Mesendoderm (in vitro differentiated cells): ENCODE measurements at regions not wholly inside any gene's neighbourhood (a gene's known extent, or its start where the extent isn't known, plus 50 kb on each side); places are given as distances from the start of the nearest gene placed in this dataset.
"Not testable (repeated sequence)": the region's sequence is repeated elsewhere in the genome, so short reads cannot be mapped to it uniquely, and the experiment has no call there.

Experiments used
- DNase-seq: peaks from one replicate; pipeline ENCODE4 v3.0.0; 2013
- H2AK5ac ChIP-seq: 2 replicates; pipeline ENCODE4 v1.6.1; 2013; ENCODE audit warnings: low read length, inconsistent platforms
- H2BK120ac ChIP-seq: 2 replicates; pipeline ENCODE4 v1.6.1; 2013; ENCODE audit warnings: low read depth, mild to moderate bottlenecking, low read length, moderate library complexity, mixed read lengths
- H2BK15ac ChIP-seq: replicated peaks from 2 replicates; pipeline ENCODE4 v1.6.1; 2013; ENCODE audit warnings: low read depth, mild to moderate bottlenecking, moderate library complexity
- H2BK5ac ChIP-seq: 2 replicates; pipeline ENCODE4 v1.6.1; 2013; ENCODE audit warnings: low read length, inconsistent platforms
- H3K18ac ChIP-seq: 2 replicates; pipeline ENCODE4 v1.6.1; 2013; ENCODE audit warnings: mild to moderate bottlenecking, low read length, mixed read lengths
- H3K23ac ChIP-seq: one replicate; pipeline ENCODE4 v1.6.1; 2013; ENCODE audit warnings: low read length
- H3K27ac ChIP-seq: 2 replicates; pipeline ENCODE4 v1.5.1; 2013; ENCODE audit warnings: low read depth, mild to moderate bottlenecking, inconsistent platforms, low read length, moderate library complexity
- H3K27me3 ChIP-seq: 2 replicates; pipeline ENCODE4 v1.6.1; 2013; ENCODE audit warnings: low read length, control low read depth, mild to moderate bottlenecking, inconsistent platforms; ENCODE audit not compliant: insufficient read depth, poor library complexity
- H3K36me3 ChIP-seq: 2 replicates; pipeline ENCODE4 v1.6.1; 2013; ENCODE audit warnings: low read length, inconsistent platforms; ENCODE audit not compliant: control insufficient read depth, insufficient read depth
- H3K4ac ChIP-seq: one replicate; pipeline ENCODE4 v1.6.1; 2013; ENCODE audit warnings: low read depth, mild to moderate bottlenecking, low read length, moderate library complexity
- H3K4me1 ChIP-seq: 2 replicates; pipeline ENCODE4 v1.6.1; 2013; ENCODE audit warnings: low read depth, low read length, inconsistent platforms; ENCODE audit not compliant: control insufficient read depth
- H3K4me2 ChIP-seq: 2 replicates; pipeline ENCODE4 v1.6.1; 2013; ENCODE audit warnings: low read length
- H3K4me3 ChIP-seq: 2 replicates; pipeline ENCODE4 v1.5.1; 2013; ENCODE audit warnings: mild to moderate bottlenecking, low read length
- H3K56ac ChIP-seq: one replicate; pipeline ENCODE4 v1.6.1; 2013; ENCODE audit warnings: low read length
- H3K79me1 ChIP-seq: 2 replicates; pipeline ENCODE4 v1.6.1; 2013; ENCODE audit warnings: low read length, inconsistent platforms
- H3K79me2 ChIP-seq: 2 replicates; pipeline ENCODE4 v1.6.1; 2013; ENCODE audit warnings: mild to moderate bottlenecking, low read length; ENCODE audit not compliant: control insufficient read depth, insufficient read depth
- H3K9ac ChIP-seq: 2 replicates; pipeline ENCODE4 v1.6.1; 2013; ENCODE audit warnings: low read length, inconsistent platforms
- H4K5ac ChIP-seq: one replicate; pipeline ENCODE4 v1.6.1; 2013; ENCODE audit warnings: low read length
- H4K8ac ChIP-seq: one replicate; pipeline ENCODE4 v1.6.1; 2013; ENCODE audit warnings: low read depth, mild to moderate bottlenecking, control low read depth, low read length, moderate library complexity
- WGBS: extraction: QIAGEN DNeasy Blood & Tissue Kit; methylation state at CpG from one replicate; pipeline ENCODE4 v1.1.7; 2013; ENCODE audit warnings: low lambda C conversion rate, missing lambda C conversion rate; ENCODE audit not compliant: insufficient coverage; ENCODE audit errors: extremely low coverage; 5-methylcytosine and 5-hydroxymethylcytosine counted together

- Histone ChIP-seq H4K5ac (no peak overlapping the region), H2BK5ac (no peak overlapping the region), H3K4me2 (no peak overlapping the region), H3K4me3 (no peak overlapping the region), H3K36me3 (no peaks in the 10 kb centered on the region), H3K9ac (no peak overlapping the region), H3K79me1 (no peaks in the 10 kb centered on the region), H2BK15ac (no peak overlapping the region), H3K23ac (no peak overlapping the region), H3K56ac (no peak overlapping the region), H2AK5ac (no peak overlapping the region), H3K4me1 (no peaks in the 10 kb centered on the region), H3K4ac (no peak overlapping the region), H2BK120ac (no peak overlapping the region), H3K27me3 (no peaks in the 10 kb centered on the region), H3K18ac (no peak overlapping the region), H4K8ac (no peak overlapping the region), H3K27ac (no peak overlapping the region), H3K79me2 (no peaks in the 10 kb centered on the region)
- DNase-seq: no peak
- WGBS: no CpG with 5 or more reads among the region's 2 CpGs
These were observed 98.4 kb upstream of the LYPLAL1 start for GRCh38 chr1:219075121-219075879.

- Histone ChIP-seq H4K8ac (no peak overlapping the region), H4K5ac (no peak overlapping the region), H2BK120ac (no peak overlapping the region), H3K9ac (no peak overlapping the region), H3K18ac (no peak overlapping the region), H3K79me1 (no peaks in the 10 kb centered on the region), H3K36me3 (no peaks in the 10 kb centered on the region), H3K4me1 (no peaks in the 10 kb centered on the region), H2BK15ac (no peak overlapping the region), H3K23ac (no peak overlapping the region), H3K4me2 (no peak overlapping the region), H3K56ac (no peak overlapping the region), H2AK5ac (no peak overlapping the region), H3K27ac (no peak overlapping the region), H3K79me2 (no peaks in the 10 kb centered on the region), H3K4me3 (no peak overlapping the region), H3K4ac (no peak overlapping the region), H2BK5ac (no peak overlapping the region), H3K27me3 (no peaks in the 10 kb centered on the region)
- DNase-seq: no peak
- WGBS: no CpG with 5 or more reads among the region's 1 CpG
These were observed 97.2 kb upstream of the LYPLAL1 start for GRCh38 chr1:219076326-219076937.

GRCh38 chr1:219077767-219078166 is 95.9 kb upstream of the LYPLAL1 start:
- H3K9ac ChIP-seq, H3K79me2 ChIP-seq, H3K79me1 ChIP-seq, H4K8ac ChIP-seq, H3K4me1 ChIP-seq, H3K23ac ChIP-seq, H3K4me2 ChIP-seq, H2BK5ac ChIP-seq, H3K27ac ChIP-seq, H3K56ac ChIP-seq, H3K36me3 ChIP-seq, H3K27me3 ChIP-seq, H2BK120ac ChIP-seq, H2BK15ac ChIP-seq, H4K5ac ChIP-seq, H2AK5ac ChIP-seq, H3K18ac ChIP-seq, DNase-seq, H3K4me3 ChIP-seq, H3K4ac ChIP-seq: not testable (repeated sequence)
- no CpG with 5 or more reads among the region's 3 CpGs for WGBS

- Histone ChIP-seq H3K79me2 (no peaks in the 10 kb centered on the region), H3K4me3 (no peak overlapping the region), H3K23ac (no peak overlapping the region), H2BK120ac (no peak overlapping the region), H3K4me1 (no peaks in the 10 kb centered on the region), H3K4ac (no peak overlapping the region), H4K8ac (no peak overlapping the region), H3K9ac (no peak overlapping the region), H3K4me2 (no peak overlapping the region), H3K18ac (no peak overlapping the region), H2BK5ac (no peak overlapping the region), H3K56ac (no peak overlapping the region), H3K36me3 (no peaks in the 10 kb centered on the region), H2AK5ac (no peak overlapping the region), H3K79me1 (no peaks in the 10 kb centered on the region), H2BK15ac (no peak overlapping the region), H3K27ac (no peak overlapping the region), H3K27me3 (no peaks in the 10 kb centered on the region), H4K5ac (no peak overlapping the region)
- WGBS: no CpG with 5 or more reads among the region's 7 CpGs
- no peak for DNase-seq
These were observed 91.4 kb upstream of the LYPLAL1 start for GRCh38 chr1:219081943-219082925.

GRCh38 chr1:219083631-219084030 is 90.0 kb upstream of the LYPLAL1 start:
- no peak overlapping the region for H2AK5ac ChIP-seq
- no peak overlapping the region for H2BK15ac ChIP-seq
- H3K4me1 ChIP-seq: no peaks in the 10 kb centered on the region
- no peak overlapping the region for H2BK120ac ChIP-seq
- no peak overlapping the region for H4K5ac ChIP-seq
- no peaks in the 10 kb centered on the region for H3K79me1 ChIP-seq
- no peak overlapping the region for H3K4me2 ChIP-seq
- H3K36me3 ChIP-seq: no peaks in the 10 kb centered on the region
- no peak overlapping the region for H3K56ac ChIP-seq
- H4K8ac ChIP-seq: no peak overlapping the region
- WGBS: no CpG with 5 or more reads among the region's 1 CpG
- no peaks in the 10 kb centered on the region for H3K79me2 ChIP-seq
- no peaks in the 10 kb centered on the region for H3K27me3 ChIP-seq
- H3K4ac ChIP-seq: no peak overlapping the region
- H3K4me3 ChIP-seq: no peak overlapping the region
- H3K18ac ChIP-seq: no peak overlapping the region
- H2BK5ac ChIP-seq: no peak overlapping the region
- DNase-seq: no peak
- no peak overlapping the region for H3K23ac ChIP-seq
- H3K9ac ChIP-seq: no peak overlapping the region
- H3K27ac ChIP-seq: no peak overlapping the region
